Liver (tissue), 8 donors: ENCODE measurements at regions not wholly inside any gene's neighbourhood (a gene's known extent, or its start where the extent isn't known, plus 50 kb on each side); places are given as distances from the start of the nearest gene placed in this dataset.

Source experiments
- DNase-seq: peaks from one replicate; pipeline ENCODE4 v3.0.0-alpha.2; 2017; ENCODE audit warnings: low spot score
- H3K27ac ChIP-seq, 2 donors: one replicate each; pipeline ENCODE4 v1.7.0; 2013; ENCODE audit warnings: inconsistent platforms in 2 of 2, low read length in 2 of 2, control low read depth in 1 of 2, low read depth in 1 of 2, mild to moderate bottlenecking in 1 of 2
- H3K27me3 ChIP-seq, 4 donors: one replicate each; pipeline versions ENCODE4 v1.6.1 to v1.7.0; 2013; ENCODE audit warnings: low read length in 3 of 4, inconsistent platforms in 1 of 4, mild to moderate bottlenecking in 1 of 4, moderate library complexity in 1 of 4; ENCODE audit not compliant: control insufficient read depth in 4 of 4, insufficient read depth in 4 of 4
- H3K36me3 ChIP-seq, 4 donors: one replicate each; pipeline versions ENCODE4 v1.6.1 to v1.7.0; 2013; ENCODE audit warnings: low read length in 3 of 4, mild to moderate bottlenecking in 3 of 4, low read depth in 1 of 4, moderate library complexity in 1 of 4; ENCODE audit not compliant: control insufficient read depth in 4 of 4, insufficient read depth in 3 of 4
- H3K4me1 ChIP-seq, 4 donors: one replicate each; pipeline versions ENCODE4 v1.6.1 to v1.7.0; 2013; ENCODE audit warnings: low read length in 3 of 4, mild to moderate bottlenecking in 3 of 4, moderate library complexity in 1 of 4; ENCODE audit not compliant: control insufficient read depth in 4 of 4, insufficient read depth in 4 of 4
- H3K4me3 ChIP-seq, 3 donors: one replicate each; pipeline versions ENCODE4 v1.6.1 to v1.7.0; 2013; ENCODE audit warnings: low read length in 3 of 3, control low read depth in 1 of 3, low read depth in 1 of 3, mild to moderate bottlenecking in 1 of 3
- H3K9ac ChIP-seq, 2 donors: one replicate each; pipeline ENCODE4 v1.7.0; 2013; ENCODE audit warnings: low read length in 2 of 2, mild to moderate bottlenecking in 2 of 2, moderate library complexity in 2 of 2, control low read depth in 1 of 2, low read depth in 1 of 2
- H3K9me3 ChIP-seq, 4 donors: one replicate each; pipeline versions ENCODE4 v1.6.1 to v1.7.0; 2013; ENCODE audit warnings: low read length in 3 of 4; ENCODE audit not compliant: control insufficient read depth in 4 of 4
- CTCF ChIP-seq: fragments of 150-350 bp; IDR thresholded peaks from 2 replicates; pipeline ENCODE4 v1.5.1; 2017; ENCODE audit warnings: improper control_type of control experiment, low read depth, low read length; ENCODE audit not compliant: missing input control
- EGR1 ChIP-seq, 2 donors: IDR thresholded peaks; 2 replicates each; pipeline ENCODE4 v1.6.1; 2016 to 2018; ENCODE audit warnings: antibody characterized with exemption in 2 of 2, low read depth in 2 of 2
- FOXA1 ChIP-seq: IDR thresholded peaks from 2 replicates; pipeline ENCODE4 v1.6.1; 2016; ENCODE audit warnings: antibody characterized with exemption
- FOXA2 ChIP-seq: IDR thresholded peaks from 2 replicates; pipeline ENCODE4 v1.6.1; 2016; ENCODE audit warnings: antibody characterized with exemption
- GABPA ChIP-seq, 2 donors: IDR thresholded peaks in 1 of 2; conservative IDR thresholded peaks in 1 of 2; 2 replicates each; pipeline ENCODE4 v1.6.1; 2016; ENCODE audit warnings: antibody characterized with exemption in 2 of 2, mild to moderate bottlenecking in 1 of 2, moderate library complexity in 1 of 2
- HNF4A ChIP-seq, 2 donors: conservative IDR thresholded peaks; 2 replicates each; pipeline ENCODE4 v1.6.1; 2016; ENCODE audit warnings: antibody characterized with exemption in 2 of 2, mild to moderate bottlenecking in 2 of 2
- HNF4G ChIP-seq: IDR thresholded peaks from 2 replicates; pipeline ENCODE4 v1.6.1; 2016; ENCODE audit warnings: antibody characterized with exemption
- JUND ChIP-seq, 2 donors: IDR thresholded peaks; 2 replicates each; pipeline ENCODE4 v1.6.1; 2016; ENCODE audit warnings: antibody characterized with exemption in 2 of 2
- NR2F2 ChIP-seq: IDR thresholded peaks from 2 replicates; pipeline ENCODE4 v1.6.1; 2016; ENCODE audit warnings: antibody characterized with exemption
- RAD21 ChIP-seq, 2 donors: IDR thresholded peaks; 2 replicates each; pipeline ENCODE4 v1.6.1; 2016; ENCODE audit warnings: antibody characterized with exemption in 2 of 2, mild to moderate bottlenecking in 2 of 2
- RXRA ChIP-seq, 2 donors: IDR thresholded peaks; 2 replicates each; pipeline ENCODE4 v1.6.1; 2017 to 2018; ENCODE audit warnings: antibody characterized with exemption in 2 of 2, mild to moderate bottlenecking in 1 of 2
- SP1 ChIP-seq: IDR thresholded peaks from 2 replicates; pipeline ENCODE4 v1.6.1; 2018; ENCODE audit warnings: antibody characterized with exemption, mild to moderate bottlenecking
- TAF1 ChIP-seq: conservative IDR thresholded peaks from 2 replicates; pipeline ENCODE4 v1.6.1; 2016; ENCODE audit warnings: antibody characterized with exemption, mild to moderate bottlenecking
- YY1 ChIP-seq: IDR thresholded peaks from 2 replicates; pipeline ENCODE4 v1.6.1; 2016; ENCODE audit warnings: antibody characterized with exemption, mild to moderate bottlenecking
- WGBS: extraction: QIAGEN DNeasy Blood & Tissue Kit; methylation state at CpG from one replicate; pipeline ENCODE4 v1.1.7; 2013; 5-methylcytosine and 5-hydroxymethylcytosine counted together
- TF ChIP-seq, protein P1 (sequence below): IDR thresholded peaks from 2 replicates; pipeline ENCODE4 v1.6.1; 2016; ENCODE audit warnings: antibody characterized with exemption
- TF ChIP-seq, protein P2 (sequence below): IDR thresholded peaks from 2 replicates; pipeline ENCODE4 v1.6.1; 2016; ENCODE audit warnings: antibody characterized with exemption, mild to moderate bottlenecking
- TF ChIP-seq, protein P3 (sequence below): IDR thresholded peaks from 2 replicates; pipeline ENCODE4 v1.6.1; 2016; ENCODE audit warnings: antibody characterized with exemption
- TF ChIP-seq, protein P4 (sequence below): IDR thresholded peaks from 2 replicates; pipeline ENCODE4 v1.6.1; 2016; ENCODE audit warnings: antibody characterized with exemption
- donor health status: healthy.
- donor health status: healthy.
- donor health status: healthy.
- donor health status: healthy.
- donor health status: healthy.

GRCh38 chr4:138561276-138561880 is 319.2 kb upstream of the SLC7A11 start:
- 94% methylated on average over 40 of the region's 40 CpGs for WGBS
- TF ChIP-seq, protein P1, sequence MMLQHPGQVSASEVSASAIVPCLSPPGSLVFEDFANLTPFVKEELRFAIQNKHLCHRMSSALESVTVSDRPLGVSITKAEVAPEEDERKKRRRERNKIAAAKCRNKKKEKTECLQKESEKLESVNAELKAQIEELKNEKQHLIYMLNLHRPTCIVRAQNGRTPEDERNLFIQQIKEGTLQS: no peak
- no peak for TF ChIP-seq RXRA (IDR thresholded peaks at IDR 0.05)
- TF ChIP-seq TAF1: no peak
- TF ChIP-seq RAD21 (IDR thresholded peaks at IDR 0.05): no peak
- TF ChIP-seq, protein P2, sequence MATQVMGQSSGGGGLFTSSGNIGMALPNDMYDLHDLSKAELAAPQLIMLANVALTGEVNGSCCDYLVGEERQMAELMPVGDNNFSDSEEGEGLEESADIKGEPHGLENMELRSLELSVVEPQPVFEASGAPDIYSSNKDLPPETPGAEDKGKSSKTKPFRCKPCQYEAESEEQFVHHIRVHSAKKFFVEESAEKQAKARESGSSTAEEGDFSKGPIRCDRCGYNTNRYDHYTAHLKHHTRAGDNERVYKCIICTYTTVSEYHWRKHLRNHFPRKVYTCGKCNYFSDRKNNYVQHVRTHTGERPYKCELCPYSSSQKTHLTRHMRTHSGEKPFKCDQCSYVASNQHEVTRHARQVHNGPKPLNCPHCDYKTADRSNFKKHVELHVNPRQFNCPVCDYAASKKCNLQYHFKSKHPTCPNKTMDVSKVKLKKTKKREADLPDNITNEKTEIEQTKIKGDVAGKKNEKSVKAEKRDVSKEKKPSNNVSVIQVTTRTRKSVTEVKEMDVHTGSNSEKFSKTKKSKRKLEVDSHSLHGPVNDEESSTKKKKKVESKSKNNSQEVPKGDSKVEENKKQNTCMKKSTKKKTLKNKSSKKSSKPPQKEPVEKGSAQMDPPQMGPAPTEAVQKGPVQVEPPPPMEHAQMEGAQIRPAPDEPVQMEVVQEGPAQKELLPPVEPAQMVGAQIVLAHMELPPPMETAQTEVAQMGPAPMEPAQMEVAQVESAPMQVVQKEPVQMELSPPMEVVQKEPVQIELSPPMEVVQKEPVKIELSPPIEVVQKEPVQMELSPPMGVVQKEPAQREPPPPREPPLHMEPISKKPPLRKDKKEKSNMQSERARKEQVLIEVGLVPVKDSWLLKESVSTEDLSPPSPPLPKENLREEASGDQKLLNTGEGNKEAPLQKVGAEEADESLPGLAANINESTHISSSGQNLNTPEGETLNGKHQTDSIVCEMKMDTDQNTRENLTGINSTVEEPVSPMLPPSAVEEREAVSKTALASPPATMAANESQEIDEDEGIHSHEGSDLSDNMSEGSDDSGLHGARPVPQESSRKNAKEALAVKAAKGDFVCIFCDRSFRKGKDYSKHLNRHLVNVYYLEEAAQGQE: no peak
- no peak for TF ChIP-seq EGR1 (IDR thresholded peaks at IDR 0.05; ENCODE audit: low read depth in 2 of 2)
- no peak for TF ChIP-seq FOXA2
- TF ChIP-seq YY1: no peak
- no peak for TF ChIP-seq NR2F2
- TF ChIP-seq, protein P3, sequence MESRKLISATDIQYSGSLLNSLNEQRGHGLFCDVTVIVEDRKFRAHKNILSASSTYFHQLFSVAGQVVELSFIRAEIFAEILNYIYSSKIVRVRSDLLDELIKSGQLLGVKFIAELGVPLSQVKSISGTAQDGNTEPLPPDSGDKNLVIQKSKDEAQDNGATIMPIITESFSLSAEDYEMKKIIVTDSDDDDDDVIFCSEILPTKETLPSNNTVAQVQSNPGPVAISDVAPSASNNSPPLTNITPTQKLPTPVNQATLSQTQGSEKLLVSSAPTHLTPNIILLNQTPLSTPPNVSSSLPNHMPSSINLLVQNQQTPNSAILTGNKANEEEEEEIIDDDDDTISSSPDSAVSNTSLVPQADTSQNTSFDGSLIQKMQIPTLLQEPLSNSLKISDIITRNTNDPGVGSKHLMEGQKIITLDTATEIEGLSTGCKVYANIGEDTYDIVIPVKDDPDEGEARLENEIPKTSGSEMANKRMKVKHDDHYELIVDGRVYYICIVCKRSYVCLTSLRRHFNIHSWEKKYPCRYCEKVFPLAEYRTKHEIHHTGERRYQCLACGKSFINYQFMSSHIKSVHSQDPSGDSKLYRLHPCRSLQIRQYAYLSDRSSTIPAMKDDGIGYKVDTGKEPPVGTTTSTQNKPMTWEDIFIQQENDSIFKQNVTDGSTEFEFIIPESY: no peak
- TF ChIP-seq HNF4A (conservative IDR thresholded peaks at IDR 0.05): no peak
- no peak for TF ChIP-seq SP1
- no peak for TF ChIP-seq HNF4G
- no peak for TF ChIP-seq GABPA (IDR thresholded peaks at IDR 0.05 in 1 of 2, conservative IDR thresholded peaks at IDR 0.05 in 1 of 2)
- no peak for TF ChIP-seq CTCF
- TF ChIP-seq, protein P4, sequence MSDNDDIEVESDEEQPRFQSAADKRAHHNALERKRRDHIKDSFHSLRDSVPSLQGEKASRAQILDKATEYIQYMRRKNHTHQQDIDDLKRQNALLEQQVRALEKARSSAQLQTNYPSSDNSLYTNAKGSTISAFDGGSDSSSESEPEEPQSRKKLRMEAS: no peak
- TF ChIP-seq JUND (IDR thresholded peaks at IDR 0.05): no peak
- no peak for TF ChIP-seq FOXA1
- H3K4me1 ChIP-seq: no peaks in the 10 kb centered on the region
- no peak for DNase-seq
- H3K27me3 ChIP-seq: no peaks in the 10 kb centered on the region
- H3K36me3 ChIP-seq: no peaks in the 10 kb centered on the region
- no peak overlapping the region for H3K27ac ChIP-seq
- no peaks in the 10 kb centered on the region for H3K9me3 ChIP-seq
- no peak overlapping the region for H3K4me3 ChIP-seq
- H3K9ac ChIP-seq: no peak overlapping the region
